SK-N-SH treated with all-trans-retinoic acid at 6 μM for 48 hours (cell line): ENCODE measurements at regions not wholly inside any gene's neighbourhood (a gene's known extent, or its start where the extent isn't known, plus 50 kb on each side); places are given as distances from the start of the nearest gene placed in this dataset.

Source experiments
- ATAC-seq: fragments of 200-7000 bp; cut with Tn5 transposase; 3 replicates; pipeline ENCODE4 v1.9.1; 2020; ENCODE audit warnings: mild to moderate bottlenecking, moderate library complexity
- ARNTL ChIP-seq: fragments of 450-650 bp; formaldehyde crosslinking; IDR thresholded peaks from 2 replicates; pipeline ENCODE4 v1.5.0; 2020; ENCODE audit warnings: low read depth, mild to moderate bottlenecking, moderate library complexity, borderline replicate concordance
- CREB5 ChIP-seq: fragments of 250-450 bp; sonication (Bioruptor Pico); IDR thresholded peaks from 2 replicates; pipeline ENCODE4 v1.5.1; 2020; ENCODE audit warnings: low read depth, mild to moderate bottlenecking, moderate library complexity
- CSDC2 ChIP-seq: fragments of 250-450 bp; sonication (Bioruptor Pico); IDR thresholded peaks from 2 replicates; pipeline ENCODE4 v1.5.0; 2020; ENCODE audit warnings: mild to moderate bottlenecking, moderate library complexity
- CSRNP3 ChIP-seq: fragments of 250-450 bp; sonication (Bioruptor Pico); IDR thresholded peaks from 2 replicates; pipeline ENCODE4 v1.5.1; 2021; ENCODE audit warnings: mild to moderate bottlenecking, moderate library complexity
- ESRRG ChIP-seq: fragments of 250-450 bp; sonication (Bioruptor Pico); IDR thresholded peaks from 2 replicates; pipeline ENCODE4 v1.6.1; 2021; ENCODE audit warnings: mild to moderate bottlenecking
- GLIS3 ChIP-seq: fragments of 250-450 bp; sonication (Bioruptor Pico); IDR thresholded peaks from 2 replicates; pipeline ENCODE4 v1.5.0; 2020; ENCODE audit warnings: mild to moderate bottlenecking, moderate library complexity
- ISL1 ChIP-seq: fragments of 250-450 bp; sonication (Bioruptor Pico); IDR thresholded peaks from 2 replicates; pipeline ENCODE4 v2.1.2; 2022; ENCODE audit warnings: mild to moderate bottlenecking, moderate library complexity
- OSR1 ChIP-seq: fragments of 250-450 bp; sonication (Bioruptor Pico); IDR thresholded peaks from 2 replicates; pipeline ENCODE4 v1.8.0; 2022; ENCODE audit warnings: moderate library complexity, mild to moderate bottlenecking, inconsistent platforms
- PATZ1 ChIP-seq: fragments of 250-450 bp; sonication (Bioruptor Pico); IDR thresholded peaks from 2 replicates; pipeline ENCODE4 v1.8.0; 2020; ENCODE audit warnings: mild to moderate bottlenecking, moderate library complexity, borderline replicate concordance
- PPARA ChIP-seq: fragments of 250-450 bp; sonication (Bioruptor Pico); IDR thresholded peaks from 2 replicates; pipeline ENCODE4 v1.5.0; 2020; ENCODE audit warnings: mild to moderate bottlenecking, borderline replicate concordance
- RARB ChIP-seq: fragments of 250-450 bp; sonication (Bioruptor Pico); IDR thresholded peaks from 2 replicates; pipeline ENCODE4 v1.8.0; 2021; ENCODE audit warnings: mild to moderate bottlenecking, moderate library complexity
- SNAI2 ChIP-seq: fragments of 250-450 bp; sonication (Bioruptor Pico); IDR thresholded peaks from 2 replicates; pipeline ENCODE4 v1.5.0; 2020; ENCODE audit warnings: mild to moderate bottlenecking, moderate library complexity
- TCF4 ChIP-seq: fragments of 250-450 bp; sonication (Bioruptor Pico); IDR thresholded peaks from 2 replicates; pipeline ENCODE4 v1.8.0; 2021; ENCODE audit warnings: mild to moderate bottlenecking, moderate library complexity, borderline replicate concordance
- TOX ChIP-seq: fragments of 250-450 bp; sonication (Bioruptor Pico); IDR thresholded peaks from 2 replicates; pipeline ENCODE4 v1.8.0; 2021; ENCODE audit warnings: mild to moderate bottlenecking, moderate library complexity, borderline replicate concordance
- TSHZ2 ChIP-seq: fragments of 250-450 bp; sonication (Bioruptor Pico); IDR thresholded peaks from 2 replicates; pipeline ENCODE4 v1.5.0; 2020; ENCODE audit warnings: mild to moderate bottlenecking, moderate library complexity
- ZC3H10 ChIP-seq: fragments of 250-450 bp; sonication (Bioruptor Pico); IDR thresholded peaks from 2 replicates; pipeline ENCODE4 v1.5.1; 2021; ENCODE audit warnings: mild to moderate bottlenecking, moderate library complexity
- ZFP30 ChIP-seq: fragments of 450-650 bp; formaldehyde crosslinking; IDR thresholded peaks from 2 replicates; pipeline ENCODE4 v1.5.0; 2022; ENCODE audit warnings: mild to moderate bottlenecking, moderate library complexity
- ZNF565 ChIP-seq: fragments of 450-650 bp; formaldehyde crosslinking; conservative IDR thresholded peaks from 2 replicates; pipeline ENCODE4 v1.5.0; 2020; ENCODE audit warnings: low read depth, mild to moderate bottlenecking, moderate library complexity
- ZNF70 ChIP-seq: fragments of 450-650 bp; formaldehyde crosslinking; IDR thresholded peaks from 2 replicates; pipeline ENCODE4 v1.5.0; 2020; ENCODE audit warnings: mild to moderate bottlenecking, moderate library complexity
- ZNF8 ChIP-seq: fragments of 450-650 bp; formaldehyde crosslinking; IDR thresholded peaks from 2 replicates; pipeline ENCODE4 v1.5.0; 2020; ENCODE audit warnings: mild to moderate bottlenecking, moderate library complexity

GRCh38 chr18:11322006-11322405 lies 172.6 kb upstream of the PIEZO2 start:
- no peak for ATAC-seq
- no peak for TF ChIP-seq ZNF565
- no peak for TF ChIP-seq TOX (CRISPR knock-in tag)
- no peak for TF ChIP-seq PPARA (CRISPR knock-in tag)
- TF ChIP-seq ISL1 (CRISPR knock-in tag) = no peak
- no peak for TF ChIP-seq TCF4 (CRISPR knock-in tag)
- TF ChIP-seq SNAI2 (CRISPR knock-in tag) = no peak
- no peak for TF ChIP-seq ESRRG (CRISPR knock-in tag)
- no peak for TF ChIP-seq ZNF8
- no peak for TF ChIP-seq OSR1 (CRISPR knock-in tag)
- no peak for TF ChIP-seq CSDC2
- TF ChIP-seq CSRNP3 (CRISPR knock-in tag) = no peak
- TF ChIP-seq ZFP30 (CRISPR knock-in tag) = no peak
- no peak for TF ChIP-seq TSHZ2 (CRISPR knock-in tag)

GRCh38 chr18:11320986-11321385 lies 171.6 kb upstream of the PIEZO2 start:
- peak; percentile 13; the same call in 2 of the 3 replicates for ATAC-seq
- no peak for TF ChIP-seq TSHZ2 (CRISPR knock-in tag)
- TF ChIP-seq PPARA (CRISPR knock-in tag) = no peak
- TF ChIP-seq RARB (CRISPR knock-in tag) = no peak
- TF ChIP-seq, all 23 proteins: peak for 0

DNA sequence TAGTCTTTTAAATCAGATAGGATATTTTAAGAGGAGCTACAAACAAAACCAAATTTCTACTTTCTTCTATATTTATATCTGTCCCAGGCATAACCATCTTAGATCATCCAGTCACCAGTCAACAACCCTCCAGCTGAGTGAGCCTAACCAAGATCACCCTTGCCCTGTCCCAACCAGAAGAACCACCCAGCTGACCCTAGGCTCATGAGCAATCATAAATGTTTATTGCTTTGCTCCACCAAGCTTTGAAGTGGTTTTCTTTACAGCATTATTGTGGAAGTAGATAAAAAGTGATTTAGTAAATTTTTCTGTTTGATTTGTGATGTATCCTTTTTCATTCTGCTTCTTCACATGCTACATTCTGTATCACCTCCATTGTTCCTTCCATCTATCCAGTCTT lies 167.2 kb upstream of the PIEZO2 start:
- ATAC-seq = no peak
- TF ChIP-seq ZNF70 = no peak
- TF ChIP-seq ARNTL = no peak
- TF ChIP-seq RARB (CRISPR knock-in tag) = no peak
- no peak for TF ChIP-seq CSDC2
- TF ChIP-seq ESRRG (CRISPR knock-in tag) = no peak
- TF ChIP-seq CREB5 = no peak
- no peak for TF ChIP-seq CSRNP3 (CRISPR knock-in tag)
- no peak for TF ChIP-seq TCF4 (CRISPR knock-in tag)
- no peak for TF ChIP-seq ZC3H10 (CRISPR knock-in tag)
- TF ChIP-seq SNAI2 (CRISPR knock-in tag) = no peak
- no peak for TF ChIP-seq PATZ1 (CRISPR knock-in tag)
- no peak for TF ChIP-seq PPARA (CRISPR knock-in tag)
- TF ChIP-seq TOX (CRISPR knock-in tag) = no peak
- TF ChIP-seq GLIS3 = no peak
- TF ChIP-seq ZNF565 = no peak
